Adrenal gland (tissue), 5 donors: ENCODE measurements at regions not wholly inside any gene's neighbourhood (a gene's known extent, or its start where the extent isn't known, plus 50 kb on each side); places are given as distances from the start of the nearest gene placed in this dataset.

Experiments used
- CTCF ChIP-seq, 6 experiments: fragments of 450-650 bp in 4 of 6; fragments of 200-600 bp in 2 of 6; sonication (generic) in 1 of 6; IDR thresholded peaks; 1 replicate in 5 of 6; 2 replicates in 1 of 6; pipeline versions ENCODE4 v1.5.1 to v1.8.0; 2016 to 2021; ENCODE audit warnings: antibody characterized with exemption in 6 of 6, mild to moderate bottlenecking in 2 of 6, moderate library complexity in 1 of 6
- POLR2A ChIP-seq, 2 donors: fragments of 450-650 bp; IDR thresholded peaks; one replicate each; pipeline ENCODE4 v1.6.1; 2017; ENCODE audit warnings: antibody characterized with exemption in 2 of 2, mild to moderate bottlenecking in 2 of 2, moderate library complexity in 1 of 2
- donor health status: DM: no; HTN: no; CAD: no.

- no peak for TF ChIP-seq CTCF (IDR thresholded peaks at IDR 0.05)
- no peak for TF ChIP-seq POLR2A (IDR thresholded peaks at IDR 0.05)
Observed at GRCh38 chr6:62400521-62401259, 114.7 kb upstream of the KHDRBS2 start.
